ENCODE measurements at regions not wholly inside any gene's neighbourhood (a gene's known extent, or its start where the extent isn't known, plus 50 kb on each side); places are given as distances from the start of the nearest gene placed in this dataset.

GRCh38 chr15:29409890-29410289, 140.3 kb upstream of the NSMCE3 start:
- TF ChIP-seq, protein P1, sequence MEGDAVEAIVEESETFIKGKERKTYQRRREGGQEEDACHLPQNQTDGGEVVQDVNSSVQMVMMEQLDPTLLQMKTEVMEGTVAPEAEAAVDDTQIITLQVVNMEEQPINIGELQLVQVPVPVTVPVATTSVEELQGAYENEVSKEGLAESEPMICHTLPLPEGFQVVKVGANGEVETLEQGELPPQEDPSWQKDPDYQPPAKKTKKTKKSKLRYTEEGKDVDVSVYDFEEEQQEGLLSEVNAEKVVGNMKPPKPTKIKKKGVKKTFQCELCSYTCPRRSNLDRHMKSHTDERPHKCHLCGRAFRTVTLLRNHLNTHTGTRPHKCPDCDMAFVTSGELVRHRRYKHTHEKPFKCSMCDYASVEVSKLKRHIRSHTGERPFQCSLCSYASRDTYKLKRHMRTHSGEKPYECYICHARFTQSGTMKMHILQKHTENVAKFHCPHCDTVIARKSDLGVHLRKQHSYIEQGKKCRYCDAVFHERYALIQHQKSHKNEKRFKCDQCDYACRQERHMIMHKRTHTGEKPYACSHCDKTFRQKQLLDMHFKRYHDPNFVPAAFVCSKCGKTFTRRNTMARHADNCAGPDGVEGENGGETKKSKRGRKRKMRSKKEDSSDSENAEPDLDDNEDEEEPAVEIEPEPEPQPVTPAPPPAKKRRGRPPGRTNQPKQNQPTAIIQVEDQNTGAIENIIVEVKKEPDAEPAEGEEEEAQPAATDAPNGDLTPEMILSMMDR (conservative IDR thresholded peaks at IDR 0.05): no peak
- no peak for TF ChIP-seq ZFX (IDR thresholded peaks at IDR 0.05)

Data from C4-2B (cell line).